Astrocyte (in vitro differentiated cells and primary cell): ENCODE measurements at regions not wholly inside any gene's neighbourhood (a gene's known extent, or its start where the extent isn't known, plus 50 kb on each side); places are given as distances from the start of the nearest gene placed in this dataset.

Experiments
- CTCF ChIP-seq: IDR thresholded peaks from 2 replicates; pipeline ENCODE4 v1.5.1; 2011; ENCODE audit warnings: low read depth, mild to moderate bottlenecking, inconsistent platforms, low read length, moderate library complexity; ENCODE audit not compliant: insufficient read depth
- EZH2 ChIP-seq: IDR thresholded peaks from 2 replicates; pipeline ENCODE4 v1.6.1; 2012; ENCODE audit warnings: mild to moderate bottlenecking, low read length, inconsistent platforms; ENCODE audit not compliant: insufficient read depth

- TF ChIP-seq CTCF (no peak), EZH2 (no peak)
Observed at GRCh38 chr6:44725070-44725469, 337.6 kb downstream of the CDC5L start.
